Fibroblast of the aortic adventitia (primary cell): ENCODE measurements at regions not wholly inside any gene's neighbourhood (a gene's known extent, or its start where the extent isn't known, plus 50 kb on each side); places are given as distances from the start of the nearest gene placed in this dataset.
"Not testable (repeated sequence)": the region's sequence is repeated elsewhere in the genome, so short reads cannot be mapped to it uniquely, and the experiment has no call there.

Experiments used
- DNase-seq: peaks from one replicate; pipeline ENCODE4 v3.0.0-alpha.2; 2010; ENCODE audit warnings: low read depth
- H3K4me3 ChIP-seq: 2 replicates; pipeline ENCODE4 v1.5.1; 2011; ENCODE audit warnings: low read depth, mild to moderate bottlenecking, control low read depth, low read length, moderate library complexity
- CTCF ChIP-seq: IDR thresholded peaks from 2 replicates; pipeline ENCODE4 v1.5.1; 2011; ENCODE audit warnings: mild to moderate bottlenecking, low read length, control low read depth, inconsistent platforms; ENCODE audit not compliant: insufficient read depth

- no peak overlapping the region for H3K4me3 ChIP-seq
- DNase-seq = no peak
- TF ChIP-seq CTCF = no peak
These were observed 973.6 kb downstream of the EPHA3 start for GRCh38 chr3:90080988-90081387.

- H3K4me3 ChIP-seq, DNase-seq: not testable (repeated sequence)
These were observed 978.9 kb downstream of the EPHA3 start for GRCh38 chr3:90086297-90086696.

- H3K4me3 ChIP-seq = no peak overlapping the region
- TF ChIP-seq CTCF = no peak
- DNase-seq = no peak
These were observed 980.3 kb downstream of the EPHA3 start for GRCh38 chr3:90087703-90088102.

- no peak overlapping the region for H3K4me3 ChIP-seq
- TF ChIP-seq CTCF = peak; percentile 47
- DNase-seq = peak; percentile 43
These were observed 984.1 kb downstream of the EPHA3 start for GRCh38 chr3:90091549-90091948.

GRCh38 chr3:90092994-90093393 lies 985.6 kb downstream of the EPHA3 start:
- peak; percentile 16 for DNase-seq
- H3K4me3 ChIP-seq = no peak overlapping the region
- peak; percentile 38 for TF ChIP-seq CTCF

- no peak for TF ChIP-seq CTCF
- no peak overlapping the region for H3K4me3 ChIP-seq
- no peak for DNase-seq
These were observed 988.4 kb downstream of the EPHA3 start for GRCh38 chr3:90095811-90096210.

- no peak overlapping the region for H3K4me3 ChIP-seq
- DNase-seq = no peak
- no peak for TF ChIP-seq CTCF
These were observed 992.1 kb downstream of the EPHA3 start for GRCh38 chr3:90099493-90099892.
